ENCODE measurements at regions not wholly inside any gene's neighbourhood (a gene's known extent, or its start where the extent isn't known, plus 50 kb on each side); places are given as distances from the start of the nearest gene placed in this dataset.
"Not testable (repeated sequence)": the region's sequence is repeated elsewhere in the genome, so short reads cannot be mapped to it uniquely, and the experiment has no call there.

GRCh38 chr2:146412625-146413024, 1432.2 kb upstream of the ACVR2A start:
- H3K27ac ChIP-seq (ENCODE audit: poor library complexity, severe bottlenecking), result no peak overlapping the region
- peaks cover 1% of the 10 kb centered on the region for H3K9me3 ChIP-seq (ENCODE audit: severe bottlenecking)
- H3K27me3 ChIP-seq (ENCODE audit: insufficient read depth, poor library complexity, severe bottlenecking), result no peaks in the 10 kb centered on the region
- TF ChIP-seq CTCF (IDR thresholded peaks at IDR 0.05; ENCODE audit: poor library complexity, severe bottlenecking), result no peak
- DNase-seq (ENCODE audit: low spot score) (no peak), ATAC-seq (ENCODE audit: low read depth) (no peak)
- H3K4me1 ChIP-seq (ENCODE audit: insufficient read depth, poor library complexity, severe bottlenecking), result no peaks in the 10 kb centered on the region
- H3K36me3 ChIP-seq (ENCODE audit: low read depth), result no peaks in the 10 kb centered on the region
- no peak overlapping the region for H3K4me3 ChIP-seq (ENCODE audit: severe bottlenecking)

- not testable (repeated sequence) for H3K27ac ChIP-seq (ENCODE audit: poor library complexity, severe bottlenecking); DNase-seq (ENCODE audit: low spot score); H3K9me3 ChIP-seq (ENCODE audit: severe bottlenecking); H3K4me3 ChIP-seq (ENCODE audit: severe bottlenecking); H3K4me1 ChIP-seq (ENCODE audit: insufficient read depth, poor library complexity, severe bottlenecking); H3K36me3 ChIP-seq (ENCODE audit: low read depth); H3K27me3 ChIP-seq (ENCODE audit: insufficient read depth, poor library complexity, severe bottlenecking)
- peak; percentile 68 for ATAC-seq (ENCODE audit: low read depth)
Observed at GRCh38 chr2:146405402-146406309, 1439.2 kb upstream of the ACVR2A start.

- ATAC-seq (ENCODE audit: low read depth); H3K4me1 ChIP-seq (ENCODE audit: insufficient read depth, poor library complexity, severe bottlenecking); H3K27me3 ChIP-seq (ENCODE audit: insufficient read depth, poor library complexity, severe bottlenecking); DNase-seq (ENCODE audit: low spot score); H3K36me3 ChIP-seq (ENCODE audit: low read depth); H3K9me3 ChIP-seq (ENCODE audit: severe bottlenecking); H3K4me3 ChIP-seq (ENCODE audit: severe bottlenecking); H3K27ac ChIP-seq (ENCODE audit: poor library complexity, severe bottlenecking): not testable (repeated sequence)
Observed at GRCh38 chr2:146403546-146404160, 1441.2 kb upstream of the ACVR2A start.

GRCh38 chr2:146392631-146393030, 1452.2 kb upstream of the ACVR2A start:
- Histone ChIP-seq H3K27me3 (ENCODE audit: insufficient read depth, poor library complexity, severe bottlenecking) (no peaks in the 10 kb centered on the region), H3K4me3 (ENCODE audit: severe bottlenecking) (no peak overlapping the region), H3K4me1 (ENCODE audit: insufficient read depth, poor library complexity, severe bottlenecking) (no peaks in the 10 kb centered on the region), H3K9me3 (ENCODE audit: severe bottlenecking) (no peaks in the 10 kb centered on the region), H3K36me3 (ENCODE audit: low read depth) (no peaks in the 10 kb centered on the region), H3K27ac (ENCODE audit: poor library complexity, severe bottlenecking) (no peak overlapping the region)
- ATAC-seq (ENCODE audit: low read depth) (no peak), DNase-seq (ENCODE audit: low spot score) (no peak)
- TF ChIP-seq CTCF (IDR thresholded peaks at IDR 0.05; ENCODE audit: poor library complexity, severe bottlenecking), result no peak

- H3K4me3 ChIP-seq (ENCODE audit: severe bottlenecking), result no peak overlapping the region
- H3K36me3 ChIP-seq (ENCODE audit: low read depth), result no peaks in the 10 kb centered on the region
- no peaks in the 10 kb centered on the region for H3K27me3 ChIP-seq (ENCODE audit: insufficient read depth, poor library complexity, severe bottlenecking)
- H3K9me3 ChIP-seq (ENCODE audit: severe bottlenecking), result no peaks in the 10 kb centered on the region
- TF ChIP-seq CTCF (IDR thresholded peaks at IDR 0.05; ENCODE audit: poor library complexity, severe bottlenecking), result no peak
- ATAC-seq (ENCODE audit: low read depth) (peak; percentile 64), DNase-seq (ENCODE audit: low spot score) (no peak)
- H3K27ac ChIP-seq (ENCODE audit: poor library complexity, severe bottlenecking), result no peak overlapping the region
- no peaks in the 10 kb centered on the region for H3K4me1 ChIP-seq (ENCODE audit: insufficient read depth, poor library complexity, severe bottlenecking)
Observed at GRCh38 chr2:146392186-146392585, 1452.6 kb upstream of the ACVR2A start.

All from RWPE2 (cell line).